ENCODE measurements at regions not wholly inside any gene's neighbourhood (a gene's known extent, or its start where the extent isn't known, plus 50 kb on each side); places are given as distances from the start of the nearest gene placed in this dataset.

- Histone ChIP-seq H3K27me3 (ENCODE audit: control insufficient read depth, insufficient read depth, low read length) (no peaks in the 10 kb centered on the region), H3K9me3 (ENCODE audit: control insufficient read depth, low read length) (no peaks in the 10 kb centered on the region), H3K4me2 (ENCODE audit: low read length) (no peak overlapping the region), H3K27ac (no peak overlapping the region), H3K79me2 (no peaks in the 10 kb centered on the region), H3K4me3 (ENCODE audit: low read depth, low read length) (no peak overlapping the region), H2AFZ (no peak overlapping the region), H3K9ac (no peak overlapping the region), H3K36me3 (ENCODE audit: control insufficient read depth, insufficient read depth, low read length) (no peaks in the 10 kb centered on the region), H3K4me1 (no peaks in the 10 kb centered on the region)
- no peak for TF ChIP-seq CTCF (IDR thresholded peaks at IDR 0.05)
Observed at GRCh38 chr13:58142952-58143351, 511.4 kb downstream of the PCDH17 start.

GRCh38 chr13:58144616-58145015 is 513.1 kb downstream of the PCDH17 start:
- no peaks in the 10 kb centered on the region for H3K4me1 ChIP-seq
- no peak overlapping the region for H2AFZ ChIP-seq
- H3K9ac ChIP-seq = no peak overlapping the region
- no peaks in the 10 kb centered on the region for H3K9me3 ChIP-seq (ENCODE audit: control insufficient read depth, low read length)
- no peak overlapping the region for H3K27ac ChIP-seq
- TF ChIP-seq CTCF (IDR thresholded peaks at IDR 0.05) = no peak
- no peak overlapping the region for H3K4me3 ChIP-seq (ENCODE audit: low read depth, low read length)
- no peak overlapping the region for H3K4me2 ChIP-seq (ENCODE audit: low read length)
- H3K36me3 ChIP-seq (ENCODE audit: control insufficient read depth, insufficient read depth, low read length) = no peaks in the 10 kb centered on the region
- H3K27me3 ChIP-seq (ENCODE audit: control insufficient read depth, insufficient read depth, low read length) = no peaks in the 10 kb centered on the region
- no peaks in the 10 kb centered on the region for H3K79me2 ChIP-seq

GRCh38 chr13:58151452-58151851 is 519.9 kb downstream of the PCDH17 start:
- H3K27me3 ChIP-seq (ENCODE audit: control insufficient read depth, insufficient read depth, low read length) = no peaks in the 10 kb centered on the region
- no peak overlapping the region for H2AFZ ChIP-seq
- no peak overlapping the region for H3K27ac ChIP-seq
- H3K4me3 ChIP-seq (ENCODE audit: low read depth, low read length) = no peak overlapping the region
- no peaks in the 10 kb centered on the region for H3K4me1 ChIP-seq
- H3K9ac ChIP-seq = no peak overlapping the region
- H3K4me2 ChIP-seq (ENCODE audit: low read length) = no peak overlapping the region
- H3K9me3 ChIP-seq (ENCODE audit: control insufficient read depth, low read length) = no peaks in the 10 kb centered on the region
- no peak for TF ChIP-seq CTCF (IDR thresholded peaks at IDR 0.05)
- no peaks in the 10 kb centered on the region for H3K79me2 ChIP-seq
- H3K36me3 ChIP-seq (ENCODE audit: control insufficient read depth, insufficient read depth, low read length) = no peaks in the 10 kb centered on the region

- no peak overlapping the region for H3K27ac ChIP-seq
- no peaks in the 10 kb centered on the region for H3K4me1 ChIP-seq
- H3K79me2 ChIP-seq = no peaks in the 10 kb centered on the region
- H3K36me3 ChIP-seq (ENCODE audit: control insufficient read depth, insufficient read depth, low read length) = no peaks in the 10 kb centered on the region
- no peak overlapping the region for H3K4me3 ChIP-seq (ENCODE audit: low read depth, low read length)
- no peaks in the 10 kb centered on the region for H3K9me3 ChIP-seq (ENCODE audit: control insufficient read depth, low read length)
- H2AFZ ChIP-seq = no peak overlapping the region
- H3K4me2 ChIP-seq (ENCODE audit: low read length) = no peak overlapping the region
- H3K27me3 ChIP-seq (ENCODE audit: control insufficient read depth, insufficient read depth, low read length) = no peaks in the 10 kb centered on the region
- no peak for TF ChIP-seq CTCF (IDR thresholded peaks at IDR 0.05)
- H3K9ac ChIP-seq = no peak overlapping the region
Observed at GRCh38 chr13:58160980-58161379, 529.4 kb downstream of the PCDH17 start.

- no peak overlapping the region for H3K27ac ChIP-seq
- H2AFZ ChIP-seq = no peak overlapping the region
- no peak overlapping the region for H3K9ac ChIP-seq
- H3K36me3 ChIP-seq (ENCODE audit: control insufficient read depth, insufficient read depth, low read length) = no peaks in the 10 kb centered on the region
- H3K4me1 ChIP-seq = no peaks in the 10 kb centered on the region
- TF ChIP-seq CTCF (IDR thresholded peaks at IDR 0.05) = no peak
- no peak overlapping the region for H3K4me2 ChIP-seq (ENCODE audit: low read length)
- H3K79me2 ChIP-seq = no peaks in the 10 kb centered on the region
- H3K9me3 ChIP-seq (ENCODE audit: control insufficient read depth, low read length) = no peaks in the 10 kb centered on the region
- H3K4me3 ChIP-seq (ENCODE audit: low read depth, low read length) = no peak overlapping the region
- H3K27me3 ChIP-seq (ENCODE audit: control insufficient read depth, insufficient read depth, low read length) = no peaks in the 10 kb centered on the region
Observed at GRCh38 chr13:58165617-58166016, 534.1 kb downstream of the PCDH17 start.
